Left ventricle myocardium inferior (tissue), 1 donor: ENCODE measurements at regions not wholly inside any gene's neighbourhood (a gene's known extent, or its start where the extent isn't known, plus 50 kb on each side); places are given as distances from the start of the nearest gene placed in this dataset.
"Not testable (repeated sequence)": the region's sequence is repeated elsewhere in the genome, so short reads cannot be mapped to it uniquely, and the experiment has no call there.

ENCODE experiments used
- DNase-seq: peaks from one replicate; pipeline ENCODE4 v3.0.0-alpha.2; 2020
- H3K27ac ChIP-seq: fragments of 200-600 bp; replicated peaks from 2 replicates; pipeline ENCODE4 v1.8.0; 2021
- H3K27me3 ChIP-seq: fragments of 200-600 bp; 2 replicates; pipeline ENCODE4 v1.8.0; 2021; ENCODE audit warnings: low read depth
- H3K36me3 ChIP-seq: fragments of 200-600 bp; 2 replicates; pipeline ENCODE4 v1.8.0; 2021
- H3K4me1 ChIP-seq: fragments of 200-600 bp; 2 replicates; pipeline ENCODE4 v1.8.0; 2021
- H3K4me3 ChIP-seq: fragments of 200-600 bp; 2 replicates; pipeline ENCODE4 v1.8.0; 2021; ENCODE audit warnings: mild to moderate bottlenecking, moderate library complexity
- H3K9me3 ChIP-seq: fragments of 200-600 bp; replicated peaks from 2 replicates; pipeline ENCODE4 v1.8.0; 2021
- CTCF ChIP-seq: fragments of 200-600 bp; IDR thresholded peaks from 2 replicates; pipeline ENCODE4 v1.8.0; 2021; ENCODE audit warnings: antibody characterized with exemption, mild to moderate bottlenecking, borderline replicate concordance
- intact Hi-C: fragments of 100-400 bp; cut with micrococcal nuclease; formaldehyde crosslinking; loops from one replicate; pipeline ENCODE4 v1.11.0; 2022
- donor health status: DM: no; HTN: yes; CAD: no; lungs with severe emphysema.

GRCh38 chr1:832136-832535, 91.6 kb upstream of the SAMD11 start:
- Histone ChIP-seq H3K27me3 (no peaks in the 10 kb centered on the region), H3K27ac (peak overlapping the region; percentile 87), H3K36me3 (peaks cover 14% of the 10 kb centered on the region), H3K4me3 (peak overlapping the region; percentile 57), H3K4me1 (peaks cover 32% of the 10 kb centered on the region), H3K9me3 (no peaks in the 10 kb centered on the region)
- no peak for TF ChIP-seq CTCF
- DNase-seq = no peak
- intact Hi-C loops = no loop called here

GRCh38 chr1:833226-833625, 90.5 kb upstream of the SAMD11 start:
- H3K4me1 ChIP-seq = peaks cover 43% of the 10 kb centered on the region
- H3K9me3 ChIP-seq, DNase-seq, H3K27me3 ChIP-seq, intact Hi-C loops: not testable (repeated sequence)
- H3K4me3 ChIP-seq = peak overlapping the region; percentile 57
- peak overlapping the region; percentile 87 for H3K27ac ChIP-seq
- peaks cover 14% of the 10 kb centered on the region for H3K36me3 ChIP-seq

- Histone ChIP-seq H3K27ac (peak overlapping the region; percentile 79), H3K4me1 (peaks cover 38% of the 10 kb centered on the region), H3K36me3 (peaks cover 14% of the 10 kb centered on the region)
- DNase-seq = peak; percentile 53
- H3K9me3 ChIP-seq, H3K27me3 ChIP-seq, H3K4me3 ChIP-seq, intact Hi-C loops: not testable (repeated sequence)
Observed at GRCh38 chr1:835509-835908, 88.2 kb upstream of the SAMD11 start.

GRCh38 chr1:837601-838000, 86.1 kb upstream of the SAMD11 start:
- intact Hi-C loops, H3K27me3 ChIP-seq, H3K4me3 ChIP-seq, DNase-seq, H3K9me3 ChIP-seq: not testable (repeated sequence)
- Histone ChIP-seq H3K27ac (peak overlapping the region; percentile 50), H3K36me3 (peaks cover 18% of the 10 kb centered on the region), H3K4me1 (peaks cover 33% of the 10 kb centered on the region)

GRCh38 chr1:838291-838690, 85.4 kb upstream of the SAMD11 start:
- H3K4me3 ChIP-seq, intact Hi-C loops, DNase-seq, H3K9me3 ChIP-seq, H3K27me3 ChIP-seq: not testable (repeated sequence)
- Histone ChIP-seq H3K36me3 (peaks cover 16% of the 10 kb centered on the region), H3K4me1 (peaks cover 37% of the 10 kb centered on the region), H3K27ac (peak overlapping the region; percentile 50)

GRCh38 chr1:840592-840991, 83.1 kb upstream of the SAMD11 start:
- H3K27me3 ChIP-seq, H3K27ac ChIP-seq, DNase-seq, H3K9me3 ChIP-seq, H3K4me3 ChIP-seq, intact Hi-C loops: not testable (repeated sequence)
- Histone ChIP-seq H3K36me3 (peaks cover 13% of the 10 kb centered on the region), H3K4me1 (peaks cover 51% of the 10 kb centered on the region)

- H3K27ac ChIP-seq, intact Hi-C loops, DNase-seq, H3K9me3 ChIP-seq, H3K4me3 ChIP-seq, H3K27me3 ChIP-seq: not testable (repeated sequence)
- peaks cover 13% of the 10 kb centered on the region for H3K36me3 ChIP-seq
- peaks cover 44% of the 10 kb centered on the region for H3K4me1 ChIP-seq
Observed at GRCh38 chr1:841671-842425, 81.9 kb upstream of the SAMD11 start.

GRCh38 chr1:842799-843198, 80.9 kb upstream of the SAMD11 start:
- DNase-seq, H3K27ac ChIP-seq, H3K27me3 ChIP-seq, intact Hi-C loops, H3K9me3 ChIP-seq, H3K4me3 ChIP-seq: not testable (repeated sequence)
- H3K4me1 ChIP-seq = peaks cover 34% of the 10 kb centered on the region
- H3K36me3 ChIP-seq = peaks cover 13% of the 10 kb centered on the region

- H3K9me3 ChIP-seq, DNase-seq, H3K27me3 ChIP-seq, H3K4me3 ChIP-seq, intact Hi-C loops: not testable (repeated sequence)
- peaks cover 24% of the 10 kb centered on the region for H3K36me3 ChIP-seq
- H3K4me1 ChIP-seq = peaks cover 26% of the 10 kb centered on the region
- peak overlapping the region; percentile 8 for H3K27ac ChIP-seq
Observed at GRCh38 chr1:843946-844345, 79.8 kb upstream of the SAMD11 start.
